ENCODE measurements at regions not wholly inside any gene's neighbourhood (a gene's known extent, or its start where the extent isn't known, plus 50 kb on each side); places are given as distances from the start of the nearest gene placed in this dataset.

GRCh38 chr13:66001140-66001539 is 1229.0 kb downstream of the PCDH9 start:
- ChIA-PET CTCF (no interaction called here), POLR2A (no interaction called here)
- Histone ChIP-seq H3K4me1 (ENCODE audit: insufficient read depth, low read length) (no peaks in the 10 kb centered on the region), H3K27me3 (ENCODE audit: control insufficient read depth in 1 of 2, insufficient read depth in 2 of 2, low read length in 2 of 2) (no peaks in the 10 kb centered on the region), H3K9me3 (ENCODE audit: control insufficient read depth in 1 of 2, insufficient read depth in 1 of 2, low read length in 2 of 2) (peaks cover 5 to 7% of the 10 kb centered on the region in 2 experiments), H3K36me3 (ENCODE audit: insufficient read depth, low read length) (no peaks in the 10 kb centered on the region), H3K4me3 (ENCODE audit: low read length) (no peak overlapping the region), H3K27ac (ENCODE audit: low read depth in 1 of 2, low read length in 2 of 2) (no peak overlapping the region)
- TF ChIP-seq CTCF (IDR thresholded peaks at IDR 0.05), result no peak
- Mint-ChIP-seq H3K36me3 (ENCODE audit: low read depth) (no peaks in the 10 kb centered on the region), H3K27me3 (no peaks in the 10 kb centered on the region), H3K27ac (no peak overlapping the region), H3K4me1 (ENCODE audit: low read depth) (no peaks in the 10 kb centered on the region), H3K9me3 (peaks cover 8% of the 10 kb centered on the region), H3K4me3 (no peak overlapping the region)
- ATAC-seq (ENCODE audit: poor library complexity) (no peak), DNase-seq (no peak)
- intact Hi-C loops (cut with DNase I, micrococcal nuclease), result no loop called here

GRCh38 chr13:65999411-65999810 is 1230.7 kb downstream of the PCDH9 start:
- ATAC-seq (ENCODE audit: poor library complexity) (no peak), DNase-seq (no peak)
- Histone ChIP-seq H3K27me3 (ENCODE audit: control insufficient read depth in 1 of 2, insufficient read depth in 2 of 2, low read length in 2 of 2) (no peaks in the 10 kb centered on the region), H3K4me3 (ENCODE audit: low read length) (no peak overlapping the region), H3K9me3 (ENCODE audit: control insufficient read depth in 1 of 2, insufficient read depth in 1 of 2, low read length in 2 of 2) (peaks cover 0 to 5% of the 10 kb centered on the region in 2 experiments), H3K36me3 (ENCODE audit: insufficient read depth, low read length) (no peaks in the 10 kb centered on the region), H3K4me1 (ENCODE audit: insufficient read depth, low read length) (no peaks in the 10 kb centered on the region), H3K27ac (ENCODE audit: low read depth in 1 of 2, low read length in 2 of 2) (no peak overlapping the region)
- intact Hi-C loops (cut with DNase I, micrococcal nuclease), result no loop called here
- Mint-ChIP-seq H3K36me3 (ENCODE audit: low read depth) (no peaks in the 10 kb centered on the region), H3K27ac (no peak overlapping the region), H3K4me1 (ENCODE audit: low read depth) (no peaks in the 10 kb centered on the region), H3K4me3 (no peak overlapping the region), H3K9me3 (peaks cover 4% of the 10 kb centered on the region), H3K27me3 (no peaks in the 10 kb centered on the region)
- ChIA-PET CTCF (no interaction called here), POLR2A (interaction anchor here (0.6 kb wide), 1 partner anchor 635 kb away, joined by 3 read pairs; no protein-coding TSS in a partner anchor)
- no peak for TF ChIP-seq CTCF (IDR thresholded peaks at IDR 0.05)

GRCh38 chr13:65990684-65991083 is 1239.5 kb downstream of the PCDH9 start:
- ChIA-PET POLR2A (no interaction called here), CTCF (no interaction called here)
- intact Hi-C loops (cut with DNase I, micrococcal nuclease), result no loop called here
- no peak overlapping the region for H3K4me3 Mint-ChIP-seq
- Histone ChIP-seq H3K36me3 (ENCODE audit: insufficient read depth, low read length) (no peaks in the 10 kb centered on the region), H3K27me3 (ENCODE audit: control insufficient read depth in 1 of 2, insufficient read depth in 2 of 2, low read length in 2 of 2) (no peaks in the 10 kb centered on the region), H3K4me3 (ENCODE audit: low read length) (no peak overlapping the region), H3K27ac (ENCODE audit: low read depth in 1 of 2, low read length in 2 of 2) (no peak overlapping the region), H3K4me1 (ENCODE audit: insufficient read depth, low read length) (no peaks in the 10 kb centered on the region), H3K9me3 (ENCODE audit: control insufficient read depth in 1 of 2, insufficient read depth in 1 of 2, low read length in 2 of 2) (peaks cover 0 to under 1% of the 10 kb centered on the region in 2 experiments)
- no peak for DNase-seq
- H3K36me3 Mint-ChIP-seq (ENCODE audit: low read depth), result no peaks in the 10 kb centered on the region
- no peak for ATAC-seq (ENCODE audit: poor library complexity)
- H3K4me1 Mint-ChIP-seq (ENCODE audit: low read depth), result no peaks in the 10 kb centered on the region
- peaks cover 4% of the 10 kb centered on the region for H3K9me3 Mint-ChIP-seq
- TF ChIP-seq CTCF (IDR thresholded peaks at IDR 0.05), result no peak
- H3K27ac Mint-ChIP-seq, result no peak overlapping the region
- H3K27me3 Mint-ChIP-seq, result no peaks in the 10 kb centered on the region
